BE2C (cell line): ENCODE measurements at regions not wholly inside any gene's neighbourhood (a gene's known extent, or its start where the extent isn't known, plus 50 kb on each side); places are given as distances from the start of the nearest gene placed in this dataset.

ENCODE experiments used
- DNase-seq: peaks from one replicate; pipeline ENCODE4 v3.0.0-alpha.2; 2020
- H3K27me3 ChIP-seq: fragments of 250-450 bp; sonication (Bioruptor Pico); 2 replicates; pipeline ENCODE4 v1.5.1; 2020; ENCODE audit warnings: mild to moderate bottlenecking
- H3K36me3 ChIP-seq: fragments of 250-450 bp; sonication (Bioruptor Pico); 2 replicates; pipeline ENCODE4 v1.5.1; 2020; ENCODE audit warnings: mild to moderate bottlenecking
- H3K4me1 ChIP-seq: fragments of 250-450 bp; sonication (Bioruptor Pico); 2 replicates; pipeline ENCODE4 v1.5.1; 2020
- H3K4me3 ChIP-seq: 2 replicates; pipeline ENCODE4 v1.5.1; 2011; ENCODE audit warnings: low read depth, low read length
- H3K9me3 ChIP-seq: fragments of 250-450 bp; sonication (Bioruptor Pico); 2 replicates; pipeline ENCODE4 v1.5.1; 2020
- TF ChIP-seq, protein P1 (sequence below): IDR thresholded peaks from 2 replicates; pipeline ENCODE4 v1.5.1; 2012; ENCODE audit warnings: mild to moderate bottlenecking, low read depth, low read length

DNA sequence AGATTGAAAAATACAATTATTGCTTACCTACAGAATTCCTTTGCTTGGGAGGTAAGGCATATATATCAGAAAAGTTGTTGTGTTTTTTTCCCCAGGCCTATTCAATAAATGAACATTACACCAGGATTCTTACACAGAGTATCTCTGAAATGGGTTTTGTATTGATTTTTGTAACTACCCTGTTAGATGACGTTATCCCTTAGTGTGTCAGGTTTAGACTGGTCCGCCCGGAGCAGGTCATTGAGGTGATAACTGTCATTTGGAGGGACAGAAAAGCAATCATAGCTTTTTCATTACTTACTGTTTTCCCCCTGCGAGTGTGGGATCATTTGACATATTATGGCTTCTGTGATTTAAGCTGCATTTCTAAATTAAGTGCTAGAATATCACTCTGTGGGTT is 715.2 kb upstream of the ADAMTS16 start:
- H3K36me3 ChIP-seq = no peaks in the 10 kb centered on the region
- peaks cover 3% of the 10 kb centered on the region; the same call in 1 of the 2 replicates for H3K9me3 ChIP-seq
- no peak overlapping the region for H3K4me3 ChIP-seq
- no peaks in the 10 kb centered on the region for H3K4me1 ChIP-seq
- DNase-seq = no peak
- TF ChIP-seq, protein P1, sequence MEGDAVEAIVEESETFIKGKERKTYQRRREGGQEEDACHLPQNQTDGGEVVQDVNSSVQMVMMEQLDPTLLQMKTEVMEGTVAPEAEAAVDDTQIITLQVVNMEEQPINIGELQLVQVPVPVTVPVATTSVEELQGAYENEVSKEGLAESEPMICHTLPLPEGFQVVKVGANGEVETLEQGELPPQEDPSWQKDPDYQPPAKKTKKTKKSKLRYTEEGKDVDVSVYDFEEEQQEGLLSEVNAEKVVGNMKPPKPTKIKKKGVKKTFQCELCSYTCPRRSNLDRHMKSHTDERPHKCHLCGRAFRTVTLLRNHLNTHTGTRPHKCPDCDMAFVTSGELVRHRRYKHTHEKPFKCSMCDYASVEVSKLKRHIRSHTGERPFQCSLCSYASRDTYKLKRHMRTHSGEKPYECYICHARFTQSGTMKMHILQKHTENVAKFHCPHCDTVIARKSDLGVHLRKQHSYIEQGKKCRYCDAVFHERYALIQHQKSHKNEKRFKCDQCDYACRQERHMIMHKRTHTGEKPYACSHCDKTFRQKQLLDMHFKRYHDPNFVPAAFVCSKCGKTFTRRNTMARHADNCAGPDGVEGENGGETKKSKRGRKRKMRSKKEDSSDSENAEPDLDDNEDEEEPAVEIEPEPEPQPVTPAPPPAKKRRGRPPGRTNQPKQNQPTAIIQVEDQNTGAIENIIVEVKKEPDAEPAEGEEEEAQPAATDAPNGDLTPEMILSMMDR = no peak
- no peaks in the 10 kb centered on the region for H3K27me3 ChIP-seq

DNA sequence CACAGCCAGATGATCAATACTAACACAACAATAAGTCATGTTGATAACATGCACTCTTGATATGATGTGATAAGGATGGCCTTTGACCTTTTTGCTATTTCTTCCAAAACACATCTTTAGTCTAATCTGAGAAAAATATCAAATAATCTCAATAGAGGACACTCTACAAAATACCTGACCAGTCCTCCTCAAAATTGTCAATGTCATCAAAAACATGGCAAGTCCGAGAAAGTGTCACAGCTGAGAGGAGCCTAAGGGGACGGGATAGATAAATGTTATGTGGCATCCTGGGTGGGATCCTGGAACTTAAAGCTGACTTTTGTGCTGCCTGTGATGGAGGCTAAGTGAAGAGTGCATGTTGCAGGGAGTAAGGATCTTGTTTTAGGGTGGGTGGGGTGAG is 699.6 kb upstream of the ADAMTS16 start:
- DNase-seq = no peak
- H3K27me3 ChIP-seq = no peaks in the 10 kb centered on the region
- H3K4me3 ChIP-seq = no peak overlapping the region
- H3K4me1 ChIP-seq = no peaks in the 10 kb centered on the region
- TF ChIP-seq, protein P1 = no peak
- H3K9me3 ChIP-seq = no peaks in the 10 kb centered on the region; the same call in none of the 2 replicates
- no peaks in the 10 kb centered on the region for H3K36me3 ChIP-seq

DNA sequence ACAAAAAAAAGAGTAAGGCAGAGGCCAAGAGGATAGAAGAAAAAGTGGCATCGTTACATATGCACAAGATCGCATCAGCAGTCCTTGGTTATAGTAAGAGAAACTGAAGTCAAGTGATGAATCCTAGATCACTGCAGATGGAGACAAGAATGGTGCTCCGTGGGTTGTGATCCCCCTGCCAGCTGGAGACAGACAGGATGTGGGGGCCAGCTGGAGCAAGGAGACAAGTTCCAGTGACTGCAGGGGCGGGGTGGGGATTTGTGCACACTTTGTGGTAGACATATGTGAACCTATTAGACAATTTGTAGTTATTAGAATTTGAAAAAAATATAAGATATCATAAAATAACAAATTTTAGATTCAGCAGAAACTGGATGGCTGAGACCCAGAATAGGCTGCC is 697.9 kb upstream of the ADAMTS16 start:
- no peak overlapping the region for H3K4me3 ChIP-seq
- TF ChIP-seq, protein P1 = no peak
- H3K36me3 ChIP-seq = no peaks in the 10 kb centered on the region
- no peaks in the 10 kb centered on the region; the same call in none of the 2 replicates for H3K9me3 ChIP-seq
- DNase-seq = no peak
- H3K4me1 ChIP-seq = no peaks in the 10 kb centered on the region
- no peaks in the 10 kb centered on the region for H3K27me3 ChIP-seq

DNA sequence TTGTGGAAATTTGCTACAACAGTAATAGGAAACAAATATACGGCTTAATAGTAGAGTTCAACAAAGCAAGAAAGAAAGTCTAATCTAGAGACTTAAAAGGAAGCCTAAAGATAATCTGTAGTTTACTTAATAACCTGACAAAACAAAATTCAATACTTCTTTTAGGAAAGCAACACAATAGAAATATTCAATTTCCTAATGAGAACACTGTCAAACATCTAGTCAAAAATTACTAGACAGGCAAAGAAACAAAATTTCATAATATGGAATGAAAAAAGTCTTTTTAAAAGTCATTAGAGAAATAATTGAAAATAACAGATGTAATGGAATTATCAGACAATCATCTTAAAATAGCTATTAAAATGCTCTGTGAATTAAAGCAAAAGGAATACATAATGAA is 692.5 kb upstream of the ADAMTS16 start:
- no peak for DNase-seq
- Histone ChIP-seq H3K27me3 (no peaks in the 10 kb centered on the region), H3K36me3 (no peaks in the 10 kb centered on the region), H3K4me3 (no peak overlapping the region), H3K4me1 (no peaks in the 10 kb centered on the region), H3K9me3 (no peaks in the 10 kb centered on the region)
- TF ChIP-seq, protein P1 = no peak

DNA sequence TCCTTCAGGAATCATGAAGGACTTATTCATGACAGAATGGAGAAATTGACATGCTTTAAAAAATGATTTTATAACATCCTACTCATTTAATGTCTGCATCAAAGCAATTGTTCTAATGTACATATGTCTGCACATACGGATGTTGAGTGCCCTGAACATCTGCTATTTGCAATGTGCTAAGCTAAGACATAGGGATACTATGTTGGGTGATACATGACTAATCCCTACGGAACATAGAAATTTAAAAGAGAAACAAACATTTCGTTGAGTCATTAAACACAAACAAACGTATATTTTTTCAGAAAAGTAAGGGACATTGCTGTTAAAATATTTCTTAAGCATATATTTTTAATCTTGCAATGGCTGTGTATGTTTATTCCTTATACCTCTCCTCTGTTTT is 686.5 kb upstream of the ADAMTS16 start:
- TF ChIP-seq, protein P1 = no peak
- no peak overlapping the region for H3K4me3 ChIP-seq
- H3K9me3 ChIP-seq = no peaks in the 10 kb centered on the region
- no peaks in the 10 kb centered on the region for H3K4me1 ChIP-seq
- H3K36me3 ChIP-seq = no peaks in the 10 kb centered on the region
- H3K27me3 ChIP-seq = no peaks in the 10 kb centered on the region
- DNase-seq = no peak

DNA sequence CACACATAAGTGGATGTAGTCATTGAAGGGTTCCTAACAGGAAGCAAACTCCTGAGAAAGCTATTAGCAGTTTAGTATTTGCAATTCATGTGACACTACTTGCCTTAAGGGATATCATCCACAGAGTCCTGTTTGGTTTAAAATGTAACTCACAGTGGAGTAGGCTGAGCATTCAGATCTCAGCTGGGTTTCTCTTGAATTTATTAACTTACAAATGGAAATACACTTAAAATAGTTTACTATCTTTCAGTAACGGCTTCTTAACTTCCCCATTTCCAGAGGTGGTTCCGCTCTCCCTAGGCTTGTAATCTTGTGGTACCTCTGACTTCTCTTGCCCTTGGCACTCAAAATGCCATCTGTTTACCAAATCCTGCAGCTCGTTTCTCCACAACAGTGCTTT is 660.7 kb upstream of the ADAMTS16 start:
- H3K4me1 ChIP-seq = no peaks in the 10 kb centered on the region
- TF ChIP-seq, protein P1 = no peak
- DNase-seq = no peak
- H3K36me3 ChIP-seq = no peaks in the 10 kb centered on the region
- H3K9me3 ChIP-seq = no peaks in the 10 kb centered on the region; the same call in 1 of the 2 replicates
- no peaks in the 10 kb centered on the region for H3K27me3 ChIP-seq
- H3K4me3 ChIP-seq = no peak overlapping the region
